ENCODE measurements at regions not wholly inside any gene's neighbourhood (a gene's known extent, or its start where the extent isn't known, plus 50 kb on each side); places are given as distances from the start of the nearest gene placed in this dataset.
"Not testable (repeated sequence)": the region's sequence is repeated elsewhere in the genome, so short reads cannot be mapped to it uniquely, and the experiment has no call there.

DNA sequence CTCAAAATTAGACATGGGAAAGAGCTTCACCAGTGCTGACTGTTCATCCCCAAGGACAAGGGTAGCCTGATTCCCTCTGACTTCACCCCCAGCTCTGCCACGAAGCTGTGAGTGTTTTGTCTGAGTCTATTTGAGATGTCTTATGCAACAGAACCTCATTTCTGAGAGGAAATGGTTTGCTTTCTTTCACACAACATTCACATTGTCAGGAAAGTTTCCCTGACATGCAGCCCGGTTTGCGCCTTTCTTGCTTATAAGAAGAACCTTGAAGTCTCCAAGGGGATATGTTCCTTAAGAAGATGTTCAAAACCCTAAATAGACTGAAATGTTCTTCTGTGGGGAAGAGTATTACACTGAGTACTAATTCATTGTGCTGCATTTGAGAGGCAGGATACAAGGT lies 300.5 kb upstream of the CCL2 start:
- no peaks in the 10 kb centered on the region for H4K20me1 ChIP-seq (ENCODE audit: insufficient read depth, low read length)
- no peaks in the 10 kb centered on the region for H3K79me2 ChIP-seq (ENCODE audit: insufficient read depth, low read length)
- DNase-seq (ENCODE audit: insufficient read length, low spot score, missing footprints) = no peak
- H3K27me3 ChIP-seq (ENCODE audit: insufficient read depth, low read length) = no peaks in the 10 kb centered on the region
- TF ChIP-seq, protein P1, sequence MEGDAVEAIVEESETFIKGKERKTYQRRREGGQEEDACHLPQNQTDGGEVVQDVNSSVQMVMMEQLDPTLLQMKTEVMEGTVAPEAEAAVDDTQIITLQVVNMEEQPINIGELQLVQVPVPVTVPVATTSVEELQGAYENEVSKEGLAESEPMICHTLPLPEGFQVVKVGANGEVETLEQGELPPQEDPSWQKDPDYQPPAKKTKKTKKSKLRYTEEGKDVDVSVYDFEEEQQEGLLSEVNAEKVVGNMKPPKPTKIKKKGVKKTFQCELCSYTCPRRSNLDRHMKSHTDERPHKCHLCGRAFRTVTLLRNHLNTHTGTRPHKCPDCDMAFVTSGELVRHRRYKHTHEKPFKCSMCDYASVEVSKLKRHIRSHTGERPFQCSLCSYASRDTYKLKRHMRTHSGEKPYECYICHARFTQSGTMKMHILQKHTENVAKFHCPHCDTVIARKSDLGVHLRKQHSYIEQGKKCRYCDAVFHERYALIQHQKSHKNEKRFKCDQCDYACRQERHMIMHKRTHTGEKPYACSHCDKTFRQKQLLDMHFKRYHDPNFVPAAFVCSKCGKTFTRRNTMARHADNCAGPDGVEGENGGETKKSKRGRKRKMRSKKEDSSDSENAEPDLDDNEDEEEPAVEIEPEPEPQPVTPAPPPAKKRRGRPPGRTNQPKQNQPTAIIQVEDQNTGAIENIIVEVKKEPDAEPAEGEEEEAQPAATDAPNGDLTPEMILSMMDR (IDR thresholded peaks at IDR 0.05; ENCODE audit: extremely low read depth, low read depth, low read length) = no peak
- no peaks in the 10 kb centered on the region for H3K36me3 ChIP-seq (ENCODE audit: insufficient read depth, low read length)
- no peak overlapping the region for H3K27ac ChIP-seq (ENCODE audit: low read depth, low read length)
- H3K4me2 ChIP-seq (ENCODE audit: insufficient read depth, low read length) = no peak overlapping the region
- no peak overlapping the region for H3K4me3 ChIP-seq (ENCODE audit: insufficient read depth, low read length)
- no peak overlapping the region for H2AFZ ChIP-seq (ENCODE audit: low read length)
- H3K4me1 ChIP-seq (ENCODE audit: insufficient read depth, low read length) = no peaks in the 10 kb centered on the region
- no peaks in the 10 kb centered on the region for H3K9me3 ChIP-seq (ENCODE audit: low read depth, low read length)

DNA sequence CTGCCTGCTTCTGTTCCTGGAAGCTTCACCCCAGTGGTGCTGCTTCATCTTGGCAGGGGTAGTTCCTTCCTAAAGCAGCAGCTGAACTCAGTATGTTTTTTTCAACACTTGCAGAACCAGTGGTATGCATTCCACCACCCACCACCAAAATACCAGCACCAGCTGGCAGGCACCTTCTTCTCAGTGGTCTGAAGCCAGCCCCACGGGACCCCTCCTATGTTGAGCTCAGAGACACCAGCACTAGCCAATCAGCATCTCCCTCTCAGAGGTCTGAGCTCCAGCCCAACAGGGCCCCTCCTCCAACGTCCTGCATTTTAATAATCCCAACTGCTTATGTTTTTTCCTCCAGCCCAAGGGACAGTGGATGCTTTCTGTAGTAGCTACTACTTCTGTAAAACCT lies 299.6 kb upstream of the CCL2 start:
- Histone ChIP-seq H3K9me3 (ENCODE audit: low read depth, low read length) (no peaks in the 10 kb centered on the region), H4K20me1 (ENCODE audit: insufficient read depth, low read length) (no peaks in the 10 kb centered on the region), H3K36me3 (ENCODE audit: insufficient read depth, low read length) (no peaks in the 10 kb centered on the region), H3K4me2 (ENCODE audit: insufficient read depth, low read length) (no peak overlapping the region), H3K4me3 (ENCODE audit: insufficient read depth, low read length) (no peak overlapping the region), H3K4me1 (ENCODE audit: insufficient read depth, low read length) (no peaks in the 10 kb centered on the region), H3K79me2 (ENCODE audit: insufficient read depth, low read length) (no peaks in the 10 kb centered on the region), H3K27me3 (ENCODE audit: insufficient read depth, low read length) (no peaks in the 10 kb centered on the region), H2AFZ (ENCODE audit: low read length) (no peak overlapping the region), H3K27ac (ENCODE audit: low read depth, low read length) (no peak overlapping the region)
- no peak for DNase-seq (ENCODE audit: insufficient read length, low spot score, missing footprints)
- TF ChIP-seq, protein P1 (IDR thresholded peaks at IDR 0.05; ENCODE audit: extremely low read depth, low read depth, low read length) = no peak

GRCh38 chr17:33959098-33959497 lies 296.0 kb upstream of the CCL2 start:
- not testable (repeated sequence) for H3K27me3 ChIP-seq (ENCODE audit: insufficient read depth, low read length); H3K4me2 ChIP-seq (ENCODE audit: insufficient read depth, low read length); H3K27ac ChIP-seq (ENCODE audit: low read depth, low read length); H3K4me3 ChIP-seq (ENCODE audit: insufficient read depth, low read length); H3K36me3 ChIP-seq (ENCODE audit: insufficient read depth, low read length); H4K20me1 ChIP-seq (ENCODE audit: insufficient read depth, low read length); H3K9me3 ChIP-seq (ENCODE audit: low read depth, low read length); H3K4me1 ChIP-seq (ENCODE audit: insufficient read depth, low read length); H3K79me2 ChIP-seq (ENCODE audit: insufficient read depth, low read length); DNase-seq (ENCODE audit: insufficient read length, low spot score, missing footprints); H2AFZ ChIP-seq (ENCODE audit: low read length)

GRCh38 chr17:33962857-33963655 lies 292.0 kb upstream of the CCL2 start:
- no peaks in the 10 kb centered on the region for H3K79me2 ChIP-seq (ENCODE audit: insufficient read depth, low read length)
- no peaks in the 10 kb centered on the region for H3K9me3 ChIP-seq (ENCODE audit: low read depth, low read length)
- no peak overlapping the region for H3K27ac ChIP-seq (ENCODE audit: low read depth, low read length)
- no peaks in the 10 kb centered on the region for H4K20me1 ChIP-seq (ENCODE audit: insufficient read depth, low read length)
- H3K36me3 ChIP-seq (ENCODE audit: insufficient read depth, low read length) = no peaks in the 10 kb centered on the region
- no peaks in the 10 kb centered on the region for H3K4me1 ChIP-seq (ENCODE audit: insufficient read depth, low read length)
- no peak for DNase-seq (ENCODE audit: insufficient read length, low spot score, missing footprints)
- no peaks in the 10 kb centered on the region for H3K27me3 ChIP-seq (ENCODE audit: insufficient read depth, low read length)
- no peak overlapping the region for H2AFZ ChIP-seq (ENCODE audit: low read length)
- no peak overlapping the region for H3K4me3 ChIP-seq (ENCODE audit: insufficient read depth, low read length)
- H3K4me2 ChIP-seq (ENCODE audit: insufficient read depth, low read length) = no peak overlapping the region
- TF ChIP-seq, protein P1 (IDR thresholded peaks at IDR 0.05; ENCODE audit: extremely low read depth, low read depth, low read length) = no peak
